Thymus (tissue), 11 donors: ENCODE measurements at regions not wholly inside any gene's neighbourhood (a gene's known extent, or its start where the extent isn't known, plus 50 kb on each side); places are given as distances from the start of the nearest gene placed in this dataset.

ENCODE experiments used
- DNase-seq, 9 donors: peaks; one replicate each; pipeline ENCODE4 v3.0.0-alpha.2; 2013; ENCODE audit warnings: low spot score in 9 of 9, low read depth in 6 of 9, missing footprints in 1 of 9
- H3K27ac ChIP-seq, 2 donors: one replicate each; pipeline ENCODE4 v1.5.1; 2013; ENCODE audit warnings: control low read depth in 1 of 2, low read depth in 1 of 2, low read length in 1 of 2, mild to moderate bottlenecking in 1 of 2, moderate library complexity in 1 of 2
- H3K27me3 ChIP-seq, 2 donors: one replicate each; pipeline ENCODE4 v1.5.1; 2013; ENCODE audit warnings: low read length in 1 of 2; ENCODE audit not compliant: control insufficient read depth in 2 of 2, insufficient read depth in 1 of 2
- H3K36me3 ChIP-seq, 2 donors: one replicate each; pipeline ENCODE4 v1.5.1; 2013; ENCODE audit warnings: low read length in 1 of 2, mild to moderate bottlenecking in 1 of 2, moderate library complexity in 1 of 2; ENCODE audit not compliant: control insufficient read depth in 2 of 2, insufficient read depth in 2 of 2
- H3K4me1 ChIP-seq, 2 donors: one replicate each; pipeline ENCODE4 v1.5.1; 2013; ENCODE audit warnings: low read length in 2 of 2; ENCODE audit not compliant: control insufficient read depth in 2 of 2, insufficient read depth in 2 of 2
- H3K4me3 ChIP-seq, 2 donors: one replicate each; pipeline ENCODE4 v1.5.1; 2013; ENCODE audit warnings: low read length in 2 of 2, control low read depth in 1 of 2, mild to moderate bottlenecking in 1 of 2
- H3K9me3 ChIP-seq, 2 donors: one replicate each; pipeline ENCODE4 v1.5.1; 2013; ENCODE audit warnings: low read length in 1 of 2, mild to moderate bottlenecking in 1 of 2; ENCODE audit not compliant: control insufficient read depth in 2 of 2, insufficient read depth in 1 of 2
- WGBS: extraction: QIAGEN DNeasy Blood & Tissue Kit; methylation state at CpG from one replicate; pipeline ENCODE4 v1.1.7; 2013; 5-methylcytosine and 5-hydroxymethylcytosine counted together
- donor health status: healthy.

DNA sequence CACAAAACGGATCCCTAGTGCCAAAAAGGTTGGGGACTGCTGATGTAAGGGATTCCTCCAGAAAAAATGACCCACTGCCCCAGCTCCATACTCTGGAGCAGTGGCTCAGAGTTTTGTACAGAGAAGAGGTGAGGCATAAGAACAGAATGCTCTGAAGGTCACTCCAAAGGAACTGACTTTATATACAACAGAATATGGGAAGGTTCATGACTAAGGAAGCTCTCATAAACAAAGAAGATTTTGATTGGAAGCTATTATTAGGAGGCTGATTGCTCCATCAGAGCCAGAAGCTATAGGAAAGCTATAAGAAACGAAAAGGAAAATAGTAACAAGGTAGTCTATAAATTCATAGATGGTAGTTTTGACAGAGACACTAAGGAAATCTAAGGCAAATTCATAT is 203.1 kb downstream of the SLC7A11 start:
- Histone ChIP-seq H3K4me3 (no peak overlapping the region), H3K27me3 (no peaks in the 10 kb centered on the region), H3K27ac (no peak overlapping the region), H3K4me1 (no peaks in the 10 kb centered on the region), H3K9me3 (no peaks in the 10 kb centered on the region), H3K36me3 (no peaks in the 10 kb centered on the region)
- DNase-seq, result no peak
- WGBS, result 79% methylated on average over 2 of the region's 2 CpGs

DNA sequence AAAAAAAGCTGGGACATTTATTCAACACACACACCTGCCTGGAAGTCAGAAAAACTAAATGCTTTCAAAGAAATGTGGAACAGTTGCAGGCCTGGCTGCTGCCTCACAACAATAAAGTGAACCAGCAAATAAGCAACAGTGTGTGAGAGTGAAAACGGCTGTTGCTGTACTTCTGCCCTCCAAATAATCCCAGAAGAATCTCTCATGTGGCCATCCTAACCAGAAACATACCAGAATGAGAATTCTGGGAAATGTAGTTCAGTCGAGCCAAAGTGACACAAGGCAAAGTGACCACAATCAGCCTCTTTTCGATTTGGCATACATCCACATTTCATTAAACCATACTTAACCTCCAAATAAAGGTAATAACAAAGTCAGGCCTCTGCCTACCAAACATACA is 204.5 kb downstream of the SLC7A11 start:
- no peak for DNase-seq
- Histone ChIP-seq H3K36me3 (no peaks in the 10 kb centered on the region), H3K4me1 (no peaks in the 10 kb centered on the region), H3K9me3 (no peaks in the 10 kb centered on the region), H3K4me3 (no peak overlapping the region), H3K27ac (no peak overlapping the region), H3K27me3 (no peaks in the 10 kb centered on the region)
- 88% methylated on average over 3 of the region's 3 CpGs for WGBS

DNA sequence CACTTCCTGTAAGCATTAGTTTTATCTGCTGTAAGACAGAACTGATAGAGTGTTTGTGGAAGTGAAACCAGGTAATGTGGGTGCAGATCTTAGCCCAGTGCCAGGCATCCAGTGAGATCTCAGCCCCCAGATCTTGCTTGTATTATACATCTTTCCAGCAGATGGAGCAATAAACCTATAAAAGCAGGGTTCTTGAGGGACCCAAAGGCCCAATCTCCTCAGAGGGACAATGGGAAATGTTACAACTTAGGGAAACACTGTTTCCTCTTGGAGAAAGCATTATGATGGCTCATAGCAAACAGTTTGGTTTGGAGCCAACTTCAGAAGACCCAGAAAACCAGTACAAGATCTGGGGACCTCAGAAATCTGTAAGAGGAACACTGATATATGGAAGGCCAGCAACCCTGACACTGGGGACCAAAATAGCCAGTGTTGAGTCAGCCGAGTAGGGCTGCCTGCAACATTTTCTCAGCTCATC is 206.3 kb downstream of the SLC7A11 start:
- H3K27ac ChIP-seq, result no peak overlapping the region
- no peaks in the 10 kb centered on the region for H3K27me3 ChIP-seq
- no peak overlapping the region for H3K4me3 ChIP-seq
- no peaks in the 10 kb centered on the region for H3K36me3 ChIP-seq
- H3K4me1 ChIP-seq, result no peaks in the 10 kb centered on the region
- peak in 5 of 9 donors; percentile 0 to 22 (median 2) for DNase-seq
- 70% methylated on average over 1 of the region's 1 CpG for WGBS
- no peaks in the 10 kb centered on the region for H3K9me3 ChIP-seq

DNA sequence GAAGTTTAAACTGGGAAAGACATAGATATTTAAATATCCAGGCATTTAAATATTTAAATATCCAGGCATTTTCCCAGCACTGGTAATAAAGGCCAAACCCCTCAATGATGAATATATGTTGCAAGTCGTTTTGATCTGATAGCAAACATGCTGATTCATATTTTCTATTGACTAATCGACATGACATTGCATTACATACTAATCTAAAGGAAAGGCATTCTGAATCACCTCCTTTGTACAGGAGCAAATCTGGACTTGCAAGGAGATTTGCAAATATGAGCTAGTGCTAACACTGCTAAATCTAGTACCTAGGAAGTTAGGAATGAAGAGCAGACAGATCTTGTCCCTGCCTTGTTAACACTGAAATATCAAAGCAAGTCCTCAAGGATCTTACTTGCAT is 207.3 kb downstream of the SLC7A11 start:
- H3K27me3 ChIP-seq, result no peaks in the 10 kb centered on the region
- no peak for DNase-seq
- H3K4me1 ChIP-seq, result no peaks in the 10 kb centered on the region
- H3K9me3 ChIP-seq, result no peaks in the 10 kb centered on the region
- H3K4me3 ChIP-seq, result no peak overlapping the region
- WGBS, result 86% methylated on average over 2 of the region's 2 CpGs
- no peak overlapping the region for H3K27ac ChIP-seq
- H3K36me3 ChIP-seq, result no peaks in the 10 kb centered on the region

DNA sequence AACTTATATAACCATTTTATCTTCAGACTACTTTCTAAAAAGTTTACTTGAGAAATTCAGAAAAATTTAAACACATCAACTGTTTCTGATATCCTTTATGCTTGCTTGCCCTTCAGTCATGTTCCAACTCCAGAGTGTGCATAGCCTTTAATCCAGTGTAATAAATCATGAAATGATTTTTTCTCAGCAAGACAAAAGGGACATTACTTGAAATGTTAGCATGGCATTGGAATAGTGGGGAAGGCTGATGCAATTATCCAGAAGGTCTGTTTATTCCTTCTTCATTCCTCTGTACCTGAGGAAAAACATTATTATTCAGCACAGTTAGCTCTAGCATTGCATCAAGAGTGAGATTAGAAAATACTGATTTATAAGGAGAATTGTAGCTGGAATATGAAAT is 209.9 kb downstream of the SLC7A11 start:
- H3K9me3 ChIP-seq, result no peaks in the 10 kb centered on the region
- no peaks in the 10 kb centered on the region for H3K4me1 ChIP-seq
- no peaks in the 10 kb centered on the region for H3K27me3 ChIP-seq
- DNase-seq, result no peak
- no peaks in the 10 kb centered on the region for H3K36me3 ChIP-seq
- no peak overlapping the region for H3K4me3 ChIP-seq
- H3K27ac ChIP-seq, result no peak overlapping the region

DNA sequence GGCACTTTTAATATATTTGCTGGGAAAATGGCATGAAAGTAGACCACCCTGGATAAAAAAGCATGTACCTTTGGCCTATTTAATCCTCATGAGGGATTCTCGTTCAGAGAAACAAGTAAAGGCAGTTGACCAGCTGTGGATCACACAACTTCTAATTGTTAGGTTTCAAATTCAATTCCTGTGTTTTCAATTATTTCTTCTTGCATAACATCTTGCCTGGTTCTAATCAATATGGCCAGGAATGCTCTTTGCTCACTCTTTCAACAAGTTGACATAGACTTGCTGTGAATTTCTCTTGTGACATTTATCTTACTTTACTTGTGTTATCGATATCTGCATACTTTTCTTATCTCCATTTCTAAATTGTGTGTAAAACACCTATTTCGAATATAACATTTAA is 211.8 kb downstream of the SLC7A11 start:
- no peak for DNase-seq
- Histone ChIP-seq H3K27ac (no peak overlapping the region), H3K36me3 (no peaks in the 10 kb centered on the region), H3K9me3 (no peaks in the 10 kb centered on the region), H3K27me3 (no peaks in the 10 kb centered on the region), H3K4me3 (no peak overlapping the region), H3K4me1 (no peaks in the 10 kb centered on the region)
- WGBS, result 91% methylated on average over 3 of the region's 3 CpGs

DNA sequence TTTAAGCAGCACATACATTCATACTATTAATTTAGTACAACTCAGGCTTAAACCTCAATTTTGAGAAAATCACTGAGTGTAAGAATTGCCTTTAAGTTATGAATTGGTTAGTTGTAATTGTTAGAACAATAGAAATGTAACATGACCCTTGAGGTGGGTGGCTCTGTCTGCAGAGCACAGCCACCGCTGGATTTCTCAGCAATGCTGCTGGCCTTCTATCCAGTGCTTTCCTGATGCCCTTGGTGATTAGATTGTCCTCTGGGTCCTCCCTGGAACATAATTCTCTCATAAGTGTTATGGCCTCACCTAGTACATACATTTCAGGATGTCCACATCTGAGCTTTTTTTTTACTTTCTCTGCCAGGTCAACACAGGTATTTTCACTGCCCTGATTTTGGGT is 213.2 kb downstream of the SLC7A11 start:
- H3K9me3 ChIP-seq, result no peaks in the 10 kb centered on the region
- H3K4me3 ChIP-seq, result no peak overlapping the region
- H3K27ac ChIP-seq, result no peak overlapping the region
- no peaks in the 10 kb centered on the region for H3K4me1 ChIP-seq
- H3K27me3 ChIP-seq, result no peaks in the 10 kb centered on the region
- no peak for DNase-seq
- WGBS, result 86% methylated on average over 1 of the region's 1 CpG
- H3K36me3 ChIP-seq, result no peaks in the 10 kb centered on the region

DNA sequence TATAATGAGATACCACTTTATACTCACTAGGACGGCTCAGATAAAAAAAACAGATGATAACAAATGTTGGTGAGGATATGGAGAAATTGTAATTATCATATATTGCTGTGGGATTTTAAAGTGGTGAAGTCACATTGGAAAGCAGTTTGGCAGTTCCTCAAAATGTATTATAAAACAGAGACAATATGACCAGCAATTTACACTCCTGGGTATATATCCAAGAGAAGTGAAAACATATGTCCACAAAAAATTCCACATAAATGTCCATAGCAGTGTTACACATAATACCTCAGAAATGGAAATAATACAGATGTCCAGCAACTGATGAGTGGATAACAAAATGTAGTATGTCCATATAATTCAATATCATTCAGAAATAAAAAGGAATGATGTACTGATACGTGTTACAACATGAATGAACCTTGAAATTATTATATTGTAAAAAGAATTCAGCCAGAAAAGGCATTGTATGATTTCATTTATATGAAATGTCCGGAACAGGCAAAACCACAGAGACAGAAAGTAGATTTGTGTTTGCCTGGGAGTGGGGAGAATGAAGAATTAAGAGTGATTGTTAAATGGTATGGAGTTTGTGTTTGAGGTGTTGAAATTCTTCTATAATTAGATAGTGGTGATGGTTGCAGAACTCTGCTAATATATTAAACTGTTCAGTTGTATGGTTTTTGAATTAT is 220.9 kb downstream of the SLC7A11 start:
- Histone ChIP-seq H3K4me1 (no peaks in the 10 kb centered on the region), H3K27ac (no peak overlapping the region), H3K9me3 (no peaks in the 10 kb centered on the region), H3K36me3 (no peaks in the 10 kb centered on the region), H3K27me3 (no peaks in the 10 kb centered on the region), H3K4me3 (no peak overlapping the region)
- 73% methylated on average over 3 of the region's 3 CpGs for WGBS
- DNase-seq, result no peak

DNA sequence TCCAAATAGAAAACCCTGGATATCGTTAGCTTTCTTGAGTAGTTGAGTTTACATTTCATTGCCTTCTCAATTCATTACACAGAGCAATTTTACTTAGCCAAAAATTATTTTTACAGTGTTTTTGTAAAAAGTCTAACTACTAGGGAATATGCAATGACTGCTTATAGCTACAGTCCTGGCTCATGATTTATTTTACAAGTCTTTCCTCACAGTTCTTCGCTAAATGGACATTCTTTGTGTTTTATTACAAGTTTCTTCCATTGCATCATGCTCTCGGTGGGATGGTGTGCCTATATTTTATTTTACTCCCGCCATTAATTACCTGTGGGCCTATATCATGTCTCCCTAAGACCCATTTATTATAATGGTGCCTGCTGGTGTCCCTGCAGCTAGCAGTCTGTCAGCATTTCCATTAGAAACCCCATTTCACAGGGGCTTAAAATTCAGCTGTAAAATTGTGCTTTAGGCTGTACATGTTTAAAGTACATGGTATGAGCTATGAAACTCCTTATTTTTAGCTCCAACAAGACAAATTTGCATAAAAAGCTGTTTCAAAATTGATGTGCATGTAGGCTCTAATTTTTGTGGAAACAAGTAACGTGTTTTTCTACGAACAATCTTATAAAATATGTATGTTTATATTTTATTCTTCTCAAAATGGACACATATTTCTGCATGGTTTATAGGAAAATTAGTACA is 227.4 kb downstream of the SLC7A11 start:
- no peak for DNase-seq

More for the DNA sequence above, 227.4 kb downstream of the SLC7A11 start:
- Histone ChIP-seq H3K9me3 (no peaks in the 10 kb centered on the region), H3K36me3 (no peaks in the 10 kb centered on the region), H3K4me3 (no peak overlapping the region), H3K27me3 (no peaks in the 10 kb centered on the region), H3K4me1 (no peaks in the 10 kb centered on the region), H3K27ac (no peak overlapping the region)
- 93% methylated on average over 6 of the region's 6 CpGs for WGBS
